Upper lobe of left lung (tissue), 6 donors: ENCODE measurements at regions not wholly inside any gene's neighbourhood (a gene's known extent, or its start where the extent isn't known, plus 50 kb on each side); places are given as distances from the start of the nearest gene placed in this dataset.

Experiments used
- ATAC-seq, 2 donors: fragments of 200-7000 bp; cut with Tn5 transposase; one replicate each; pipeline ENCODE4 v1.9.1; 2022; ENCODE audit warnings: mild to moderate bottlenecking in 2 of 2, moderate library complexity in 2 of 2; ENCODE audit not compliant: low FRiP score in 2 of 2
- DNase-seq, 2 donors: peaks; one replicate each; pipeline ENCODE4 v3.0.0-alpha.2; 2019 to 2020
- H3K27ac ChIP-seq, 4 donors: fragments of 200-600 bp; sonication (generic); one replicate each; pipeline ENCODE4 v1.5.1; 2016 to 2019
- H3K27me3 ChIP-seq, 4 donors: fragments of 200-600 bp; sonication (generic); one replicate each; pipeline ENCODE4 v1.5.1; 2017 to 2019
- H3K36me3 ChIP-seq, 4 donors: fragments of 200-600 bp; sonication (generic); one replicate each; pipeline ENCODE4 v1.5.1; 2016 to 2019
- H3K4me1 ChIP-seq, 4 donors: fragments of 200-600 bp; sonication (generic); one replicate each; pipeline ENCODE4 v1.5.1; 2018 to 2019
- H3K4me3 ChIP-seq, 4 donors: fragments of 200-600 bp; sonication (generic); one replicate each; pipeline ENCODE4 v1.5.1; 2017 to 2019; ENCODE audit warnings: mild to moderate bottlenecking in 2 of 4, moderate library complexity in 1 of 4
- H3K9me3 ChIP-seq, 4 donors: fragments of 200-600 bp; sonication (generic); one replicate each; pipeline ENCODE4 v1.5.1; 2018 to 2019
- EP300 ChIP-seq, 4 donors: sonication (generic); formaldehyde crosslinking; IDR thresholded peaks; one replicate each; pipeline ENCODE4 v1.5.1; 2017; ENCODE audit warnings: antibody characterized with exemption in 4 of 4, control low read depth in 2 of 4
- POLR2A ChIP-seq, 4 donors: fragments of 450-650 bp; IDR thresholded peaks; one replicate each; pipeline ENCODE4 v1.5.1; 2016 to 2017; ENCODE audit warnings: antibody characterized with exemption in 4 of 4, mild to moderate bottlenecking in 2 of 4
- POLR2AphosphoS5 ChIP-seq, 2 donors: sonication (generic); formaldehyde crosslinking; IDR thresholded peaks; one replicate each; pipeline ENCODE4 v1.5.1; 2017; ENCODE audit warnings: antibody characterized with exemption in 2 of 2
- WGBS, 2 donors: methylation state at CpG; one replicate each; pipeline ENCODE4 v1.1.5; 2017 to 2018; 5-methylcytosine and 5-hydroxymethylcytosine counted together
- TF ChIP-seq, protein P1 (sequence below), 6 experiments: fragments of 450-650 bp in 4 of 6; fragments of 200-600 bp in 2 of 6; sonication (generic) in 2 of 6; IDR thresholded peaks; one replicate each; pipeline ENCODE4 v1.5.1; 2016 to 2019; ENCODE audit warnings: antibody characterized with exemption in 6 of 6
- donor health status: DM: no; HTN: no; CAD: no; lungs with moderate emphysema.
- donor health status: DM: no; HTN: yes; CAD: no; lungs with severe emphysema.

- Histone ChIP-seq H3K4me3 (no peak overlapping the region), H3K4me1 (peaks cover 0 to 9% (median 3%) of the 10 kb centered on the region in 4 donors), H3K36me3 (no peaks in the 10 kb centered on the region), H3K9me3 (no peaks in the 10 kb centered on the region), H3K27ac (no peak overlapping the region), H3K27me3 (no peaks in the 10 kb centered on the region)
- no peak for DNase-seq
- TF ChIP-seq POLR2A (IDR thresholded peaks at IDR 0.05) (no peak), EP300 (IDR thresholded peaks at IDR 0.05) (no peak), POLR2AphosphoS5 (IDR thresholded peaks at IDR 0.05) (no peak)
- TF ChIP-seq, protein P1, sequence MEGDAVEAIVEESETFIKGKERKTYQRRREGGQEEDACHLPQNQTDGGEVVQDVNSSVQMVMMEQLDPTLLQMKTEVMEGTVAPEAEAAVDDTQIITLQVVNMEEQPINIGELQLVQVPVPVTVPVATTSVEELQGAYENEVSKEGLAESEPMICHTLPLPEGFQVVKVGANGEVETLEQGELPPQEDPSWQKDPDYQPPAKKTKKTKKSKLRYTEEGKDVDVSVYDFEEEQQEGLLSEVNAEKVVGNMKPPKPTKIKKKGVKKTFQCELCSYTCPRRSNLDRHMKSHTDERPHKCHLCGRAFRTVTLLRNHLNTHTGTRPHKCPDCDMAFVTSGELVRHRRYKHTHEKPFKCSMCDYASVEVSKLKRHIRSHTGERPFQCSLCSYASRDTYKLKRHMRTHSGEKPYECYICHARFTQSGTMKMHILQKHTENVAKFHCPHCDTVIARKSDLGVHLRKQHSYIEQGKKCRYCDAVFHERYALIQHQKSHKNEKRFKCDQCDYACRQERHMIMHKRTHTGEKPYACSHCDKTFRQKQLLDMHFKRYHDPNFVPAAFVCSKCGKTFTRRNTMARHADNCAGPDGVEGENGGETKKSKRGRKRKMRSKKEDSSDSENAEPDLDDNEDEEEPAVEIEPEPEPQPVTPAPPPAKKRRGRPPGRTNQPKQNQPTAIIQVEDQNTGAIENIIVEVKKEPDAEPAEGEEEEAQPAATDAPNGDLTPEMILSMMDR (IDR thresholded peaks at IDR 0.05) = no peak
- ATAC-seq = no peak
- 97 to 100% methylated on average over 1 of the region's 1 CpG for WGBS, 2 donors
Observed at GRCh38 chr14:38723277-38723676, 379.8 kb downstream of the SEC23A start.

- peak; percentile 81 to 90 for ATAC-seq
- Histone ChIP-seq H3K4me3 (no peak overlapping the region), H3K9me3 (no peaks in the 10 kb centered on the region), H3K27me3 (no peaks in the 10 kb centered on the region), H3K27ac (no peak overlapping the region), H3K4me1 (peaks cover 0 to 10% (median 3%) of the 10 kb centered on the region in 4 donors), H3K36me3 (no peaks in the 10 kb centered on the region)
- 41 to 45% methylated on average over 4 of the region's 4 CpGs for WGBS, 2 donors
- DNase-seq = peak in 1 of 2 donors; percentile 41
- TF ChIP-seq POLR2A (IDR thresholded peaks at IDR 0.05) (no peak), EP300 (IDR thresholded peaks at IDR 0.05) (no peak)
- TF ChIP-seq, protein P1 (IDR thresholded peaks at IDR 0.05) = peak; percentile 73 to 85 (median 76)
Observed at GRCh38 chr14:38721822-38722431, 381.1 kb downstream of the SEC23A start.

DNA sequence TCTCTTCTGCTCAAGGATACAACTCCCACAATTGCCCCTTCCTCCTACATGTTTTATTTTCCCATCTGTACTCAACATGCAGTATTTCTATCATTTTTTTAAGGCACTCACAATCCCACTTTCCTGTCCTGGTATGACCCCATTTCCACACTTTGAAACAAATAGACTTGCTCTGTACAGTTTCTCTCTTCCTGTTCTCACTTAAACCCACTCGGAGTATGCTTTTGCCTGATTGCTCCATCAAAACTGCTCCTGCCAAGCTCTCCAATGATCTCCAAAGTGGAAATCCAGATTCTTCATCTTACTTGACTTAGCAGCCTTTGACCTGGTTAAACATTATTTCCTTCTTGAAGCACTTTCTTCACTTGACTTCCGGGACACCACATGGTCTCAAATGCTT, 384.5 kb downstream of the SEC23A start:
- no peak overlapping the region for H3K27ac ChIP-seq
- TF ChIP-seq POLR2AphosphoS5 (IDR thresholded peaks at IDR 0.05) = no peak
- TF ChIP-seq, protein P1 (IDR thresholded peaks at IDR 0.05) = no peak
- no peak for TF ChIP-seq POLR2A (IDR thresholded peaks at IDR 0.05)
- TF ChIP-seq EP300 (IDR thresholded peaks at IDR 0.05) = no peak
- H3K27me3 ChIP-seq = no peaks in the 10 kb centered on the region
- 31 to 43% methylated on average over 2 of the region's 2 CpGs for WGBS, 2 donors
- H3K4me3 ChIP-seq = no peak overlapping the region
- peaks cover 0 to 10% (median 3%) of the 10 kb centered on the region in 4 donors for H3K4me1 ChIP-seq
- no peaks in the 10 kb centered on the region for H3K9me3 ChIP-seq
- ATAC-seq (no peak), DNase-seq (no peak)
- H3K36me3 ChIP-seq = no peaks in the 10 kb centered on the region

- ATAC-seq = no peak
- Histone ChIP-seq H3K27ac (no peak overlapping the region), H3K4me1 (peaks cover 0 to 10% (median 3%) of the 10 kb centered on the region in 4 donors), H3K4me3 (no peak overlapping the region), H3K9me3 (no peaks in the 10 kb centered on the region), H3K27me3 (no peaks in the 10 kb centered on the region), H3K36me3 (no peaks in the 10 kb centered on the region)
- WGBS, 2 donors = 44 to 52% methylated on average over 3 of the region's 3 CpGs
- TF ChIP-seq POLR2A (IDR thresholded peaks at IDR 0.05) (no peak), EP300 (IDR thresholded peaks at IDR 0.05) (no peak)
- TF ChIP-seq, protein P1 (IDR thresholded peaks at IDR 0.05) = no peak
- DNase-seq = no peak
Observed at GRCh38 chr14:38716926-38717325, 386.1 kb downstream of the SEC23A start.

- DNase-seq = no peak
- WGBS, 2 donors = 15 to 59% methylated on average over 3 of the region's 3 CpGs
- no peak for ATAC-seq
- Histone ChIP-seq H3K9me3 (no peaks in the 10 kb centered on the region), H3K4me3 (no peak overlapping the region), H3K27ac (no peak overlapping the region), H3K36me3 (no peaks in the 10 kb centered on the region), H3K27me3 (no peaks in the 10 kb centered on the region), H3K4me1 (no peaks in the 10 kb centered on the region)
- TF ChIP-seq EP300 (IDR thresholded peaks at IDR 0.05) (no peak), POLR2AphosphoS5 (IDR thresholded peaks at IDR 0.05) (no peak), POLR2A (IDR thresholded peaks at IDR 0.05) (no peak)
- TF ChIP-seq, protein P1 (IDR thresholded peaks at IDR 0.05) = no peak
Observed at GRCh38 chr14:38710881-38711280, 392.2 kb downstream of the SEC23A start.
